HUES6 (cell line): ENCODE measurements at regions not wholly inside any gene's neighbourhood (a gene's known extent, or its start where the extent isn't known, plus 50 kb on each side); places are given as distances from the start of the nearest gene placed in this dataset.

Experiments
- H3K27ac ChIP-seq: 2 replicates; pipeline ENCODE4 v1.7.0; 2013; ENCODE audit warnings: low read depth, mild to moderate bottlenecking, low read length, inconsistent platforms
- H3K27me3 ChIP-seq: 2 replicates; pipeline ENCODE4 v1.6.1; 2013; ENCODE audit warnings: low read length; ENCODE audit not compliant: control insufficient read depth, insufficient read depth
- H3K36me3 ChIP-seq: 2 replicates; pipeline ENCODE4 v1.6.1; 2013; ENCODE audit warnings: low read length; ENCODE audit not compliant: control insufficient read depth, insufficient read depth
- H3K4me1 ChIP-seq: 2 replicates; pipeline ENCODE4 v1.6.1; 2013; ENCODE audit warnings: low read length; ENCODE audit not compliant: control insufficient read depth, insufficient read depth
- H3K4me3 ChIP-seq: 2 replicates; pipeline ENCODE4 v1.5.1; 2013; ENCODE audit warnings: low read depth, low read length
- H3K9ac ChIP-seq: one replicate; pipeline ENCODE4 v1.6.1; 2013; ENCODE audit warnings: mild to moderate bottlenecking, low read length
- H3K9me3 ChIP-seq: 2 replicates; pipeline ENCODE4 v1.6.1; 2013; ENCODE audit warnings: low read depth, low read length; ENCODE audit not compliant: control insufficient read depth, insufficient read depth

- H3K27me3 ChIP-seq = no peaks in the 10 kb centered on the region
- no peaks in the 10 kb centered on the region for H3K4me1 ChIP-seq
- no peaks in the 10 kb centered on the region for H3K36me3 ChIP-seq
- no peaks in the 10 kb centered on the region for H3K9me3 ChIP-seq
- no peak overlapping the region for H3K9ac ChIP-seq
- H3K27ac ChIP-seq = no peak overlapping the region
- H3K4me3 ChIP-seq = no peak overlapping the region
Measured at GRCh38 chr3:182052757-182053156, 341.0 kb downstream of the SOX2 start.

- Histone ChIP-seq H3K36me3 (no peaks in the 10 kb centered on the region), H3K9me3 (no peaks in the 10 kb centered on the region), H3K27me3 (no peaks in the 10 kb centered on the region)
Measured at GRCh38 chr3:182058488-182058887, 346.8 kb downstream of the SOX2 start.

GRCh38 chr3:182063742-182064141 is 352.0 kb downstream of the SOX2 start:
- Histone ChIP-seq H3K27ac (no peak overlapping the region), H3K4me3 (no peak overlapping the region), H3K36me3 (no peaks in the 10 kb centered on the region), H3K27me3 (no peaks in the 10 kb centered on the region), H3K9ac (no peak overlapping the region), H3K9me3 (no peaks in the 10 kb centered on the region), H3K4me1 (no peaks in the 10 kb centered on the region)

More at GRCh38 chr3:182058488-182058887, 346.8 kb downstream of the SOX2 start:
- H3K27ac ChIP-seq = no peak overlapping the region
- no peaks in the 10 kb centered on the region for H3K4me1 ChIP-seq
- no peak overlapping the region for H3K4me3 ChIP-seq
- no peak overlapping the region for H3K9ac ChIP-seq

- no peak overlapping the region for H3K9ac ChIP-seq
- no peak overlapping the region for H3K4me3 ChIP-seq
- no peaks in the 10 kb centered on the region for H3K36me3 ChIP-seq
- no peak overlapping the region for H3K27ac ChIP-seq
- no peaks in the 10 kb centered on the region for H3K9me3 ChIP-seq
- H3K27me3 ChIP-seq = no peaks in the 10 kb centered on the region
- H3K4me1 ChIP-seq = no peaks in the 10 kb centered on the region
Measured at GRCh38 chr3:182067423-182067822, 355.7 kb downstream of the SOX2 start.

- Histone ChIP-seq H3K4me3 (no peak overlapping the region), H3K27me3 (no peaks in the 10 kb centered on the region), H3K9ac (no peak overlapping the region), H3K4me1 (peaks cover 34% of the 10 kb centered on the region), H3K27ac (no peak overlapping the region), H3K36me3 (no peaks in the 10 kb centered on the region), H3K9me3 (no peaks in the 10 kb centered on the region)
Measured at GRCh38 chr3:182078316-182078715, 366.6 kb downstream of the SOX2 start.

GRCh38 chr3:182078929-182079328 is 367.2 kb downstream of the SOX2 start:
- peaks cover 34% of the 10 kb centered on the region for H3K4me1 ChIP-seq
- no peaks in the 10 kb centered on the region for H3K27me3 ChIP-seq
- H3K4me3 ChIP-seq = no peak overlapping the region
- H3K27ac ChIP-seq = no peak overlapping the region
- H3K9me3 ChIP-seq = no peaks in the 10 kb centered on the region
- H3K9ac ChIP-seq = no peak overlapping the region
- H3K36me3 ChIP-seq = no peaks in the 10 kb centered on the region

- Histone ChIP-seq H3K36me3 (no peaks in the 10 kb centered on the region), H3K27ac (no peak overlapping the region)
Measured at GRCh38 chr3:182081096-182081495, 369.4 kb downstream of the SOX2 start.

GRCh38 chr3:182083112-182083511 is 371.4 kb downstream of the SOX2 start:
- no peak overlapping the region for H3K4me3 ChIP-seq
- no peak overlapping the region for H3K9ac ChIP-seq
- no peaks in the 10 kb centered on the region for H3K27me3 ChIP-seq
- peaks cover 34% of the 10 kb centered on the region for H3K4me1 ChIP-seq
- no peak overlapping the region for H3K27ac ChIP-seq
- H3K36me3 ChIP-seq = no peaks in the 10 kb centered on the region
- no peaks in the 10 kb centered on the region for H3K9me3 ChIP-seq

More at GRCh38 chr3:182081096-182081495, 369.4 kb downstream of the SOX2 start:
- Histone ChIP-seq H3K27me3 (no peaks in the 10 kb centered on the region), H3K9ac (no peak overlapping the region), H3K4me3 (no peak overlapping the region), H3K9me3 (no peaks in the 10 kb centered on the region), H3K4me1 (peaks cover 34% of the 10 kb centered on the region)

GRCh38 chr3:182092662-182093262 is 381.0 kb downstream of the SOX2 start:
- Histone ChIP-seq H3K9me3 (no peaks in the 10 kb centered on the region), H3K9ac (no peak overlapping the region), H3K36me3 (no peaks in the 10 kb centered on the region), H3K27ac (no peak overlapping the region), H3K27me3 (no peaks in the 10 kb centered on the region), H3K4me1 (peaks cover 7% of the 10 kb centered on the region), H3K4me3 (no peak overlapping the region)

- H3K27ac ChIP-seq = no peak overlapping the region
- no peaks in the 10 kb centered on the region for H3K27me3 ChIP-seq
Measured at GRCh38 chr3:182094321-182094720, 382.6 kb downstream of the SOX2 start.

GRCh38 chr3:182104881-182105280 is 393.2 kb downstream of the SOX2 start:
- H3K4me3 ChIP-seq = no peak overlapping the region
- no peaks in the 10 kb centered on the region for H3K27me3 ChIP-seq
- H3K9me3 ChIP-seq = peaks cover 28% of the 10 kb centered on the region
- no peaks in the 10 kb centered on the region for H3K4me1 ChIP-seq
- H3K36me3 ChIP-seq = no peaks in the 10 kb centered on the region
- no peak overlapping the region for H3K9ac ChIP-seq
- no peak overlapping the region for H3K27ac ChIP-seq

More at GRCh38 chr3:182094321-182094720, 382.6 kb downstream of the SOX2 start:
- peaks cover 7% of the 10 kb centered on the region for H3K4me1 ChIP-seq
- H3K9me3 ChIP-seq = peaks cover 3% of the 10 kb centered on the region; the same call in 1 of the 2 replicates
- H3K9ac ChIP-seq = no peak overlapping the region
- no peak overlapping the region for H3K4me3 ChIP-seq
- H3K36me3 ChIP-seq = no peaks in the 10 kb centered on the region
